ENCODE measurements at regions not wholly inside any gene's neighbourhood (a gene's known extent, or its start where the extent isn't known, plus 50 kb on each side); places are given as distances from the start of the nearest gene placed in this dataset.

- TF ChIP-seq CTCF (IDR thresholded peaks at IDR 0.05; ENCODE audit: insufficient read depth, low read length, poor library complexity, severe bottlenecking) (no peak), EZH2phosphoT487 (conservative IDR thresholded peaks at IDR 0.05; ENCODE audit: low read length) (no peak)
Measured at GRCh38 chr13:107518292-107518691, 697.0 kb downstream of the LIG4 start.

All from SU-DHL-6 (cell line).